A673 (cell line): ENCODE measurements at regions not wholly inside any gene's neighbourhood (a gene's known extent, or its start where the extent isn't known, plus 50 kb on each side); places are given as distances from the start of the nearest gene placed in this dataset.

Experiments
- EZH2 ChIP-seq: fragments of 200-600 bp; sonication (generic); IDR thresholded peaks from 2 replicates; pipeline ENCODE4 v1.6.1; 2017; ENCODE audit warnings: borderline replicate concordance, low read depth, mild to moderate bottlenecking, mixed read lengths, antibody characterized with exemption, low read length; ENCODE audit not compliant: poor library complexity, severe bottlenecking
- TF ChIP-seq, protein P1 (sequence below): fragments of 300-800, 200-600 bp; sonication (generic); conservative IDR thresholded peaks from 2 replicates; pipeline ENCODE4 v1.5.1; 2017; ENCODE audit warnings: low read depth, mild to moderate bottlenecking, antibody characterized with exemption, low read length, moderate library complexity, mixed read lengths

GRCh38 chr3:140765246-140765645 lies 87.4 kb downstream of the TRIM42 start:
- TF ChIP-seq, protein P1, sequence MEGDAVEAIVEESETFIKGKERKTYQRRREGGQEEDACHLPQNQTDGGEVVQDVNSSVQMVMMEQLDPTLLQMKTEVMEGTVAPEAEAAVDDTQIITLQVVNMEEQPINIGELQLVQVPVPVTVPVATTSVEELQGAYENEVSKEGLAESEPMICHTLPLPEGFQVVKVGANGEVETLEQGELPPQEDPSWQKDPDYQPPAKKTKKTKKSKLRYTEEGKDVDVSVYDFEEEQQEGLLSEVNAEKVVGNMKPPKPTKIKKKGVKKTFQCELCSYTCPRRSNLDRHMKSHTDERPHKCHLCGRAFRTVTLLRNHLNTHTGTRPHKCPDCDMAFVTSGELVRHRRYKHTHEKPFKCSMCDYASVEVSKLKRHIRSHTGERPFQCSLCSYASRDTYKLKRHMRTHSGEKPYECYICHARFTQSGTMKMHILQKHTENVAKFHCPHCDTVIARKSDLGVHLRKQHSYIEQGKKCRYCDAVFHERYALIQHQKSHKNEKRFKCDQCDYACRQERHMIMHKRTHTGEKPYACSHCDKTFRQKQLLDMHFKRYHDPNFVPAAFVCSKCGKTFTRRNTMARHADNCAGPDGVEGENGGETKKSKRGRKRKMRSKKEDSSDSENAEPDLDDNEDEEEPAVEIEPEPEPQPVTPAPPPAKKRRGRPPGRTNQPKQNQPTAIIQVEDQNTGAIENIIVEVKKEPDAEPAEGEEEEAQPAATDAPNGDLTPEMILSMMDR: no peak
- TF ChIP-seq EZH2: no peak
